HG03378 (cell line): ENCODE measurements at regions not wholly inside any gene's neighbourhood (a gene's known extent, or its start where the extent isn't known, plus 50 kb on each side); places are given as distances from the start of the nearest gene placed in this dataset.

Experiments
- ATAC-seq: cut with Tn5 transposase; IDR thresholded peaks from one replicate; pipeline ENCODE4 v1.9.1; 2021; ENCODE audit warnings: mild to moderate bottlenecking, moderate library complexity; ENCODE audit not compliant: unreplicated experiment

DNA sequence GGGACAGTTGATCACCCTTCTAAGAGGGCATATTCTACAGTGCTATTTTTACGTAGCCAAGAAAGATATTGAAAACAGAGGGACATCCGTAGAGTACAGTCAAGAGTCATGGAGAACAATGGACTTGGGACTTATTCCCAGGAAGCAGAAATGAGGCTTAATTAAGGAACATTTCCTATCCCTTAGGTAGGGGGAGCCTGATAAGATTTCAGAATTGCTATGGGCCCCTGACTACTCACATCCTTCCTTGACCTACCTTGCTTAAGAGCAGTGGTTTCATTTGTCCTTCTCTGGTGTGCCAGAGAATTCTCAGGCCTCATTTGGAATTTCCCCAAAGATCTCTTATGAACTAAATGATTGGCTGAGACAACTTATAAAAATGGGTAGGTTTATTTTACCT is 189.5 kb upstream of the DTNBP1 start:
- no peak for ATAC-seq

DNA sequence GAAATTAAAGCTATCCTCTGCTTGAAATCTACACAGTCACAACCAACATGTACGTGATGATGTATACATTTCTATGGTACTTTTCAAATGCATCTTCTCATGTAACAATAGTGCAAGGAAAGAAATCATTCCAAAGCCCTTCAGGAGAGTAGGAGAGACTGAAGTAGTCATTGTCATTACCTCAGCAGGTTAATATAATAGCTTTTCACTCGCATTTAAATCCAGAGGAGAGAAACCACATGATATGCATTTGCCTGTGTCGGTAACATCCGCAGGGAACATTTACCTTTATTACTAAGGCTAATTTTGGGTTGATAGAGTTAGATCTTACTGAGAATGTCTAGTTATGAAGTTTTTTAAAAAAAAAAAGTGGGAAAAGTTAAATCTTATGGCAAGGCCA is 186.6 kb upstream of the DTNBP1 start:
- ATAC-seq: no peak

DNA sequence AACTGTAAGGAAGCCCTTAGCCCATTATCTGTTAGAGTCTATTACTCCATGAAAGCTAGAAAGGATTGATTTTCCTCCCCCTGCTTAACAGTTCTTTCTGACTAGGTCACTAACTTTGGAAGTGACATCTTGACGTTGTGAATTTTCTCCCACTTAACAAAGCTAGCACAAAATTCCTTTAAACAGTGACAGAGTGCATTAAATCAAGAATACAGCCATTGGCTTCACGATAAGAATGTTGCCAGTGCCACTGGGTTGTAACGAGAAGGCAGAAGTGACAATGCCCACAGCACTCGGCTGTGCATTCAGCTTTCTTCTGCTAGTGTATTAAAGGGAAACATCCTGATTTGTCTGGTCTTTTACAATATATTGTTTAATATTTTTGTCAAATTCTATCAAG is 182.7 kb upstream of the DTNBP1 start:
- no peak for ATAC-seq

DNA sequence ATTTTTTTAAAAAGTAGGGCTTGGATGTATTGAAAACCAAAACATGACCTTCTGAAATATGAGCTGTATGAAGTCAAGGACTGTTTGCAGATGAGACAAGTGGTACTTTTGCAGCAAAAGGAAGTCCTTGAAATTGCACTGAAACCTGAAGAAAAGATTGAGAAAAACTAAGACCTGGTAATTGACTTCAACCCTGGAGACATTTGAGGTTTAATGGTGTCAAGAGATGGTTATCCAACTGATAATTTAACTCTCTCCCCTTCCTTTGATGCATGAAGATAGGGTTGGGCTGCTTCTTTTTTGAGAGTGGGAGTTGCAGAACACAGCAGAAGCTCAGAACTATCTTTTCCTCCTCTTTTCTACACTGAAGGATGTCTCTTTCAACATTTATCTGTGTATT is 180.9 kb upstream of the DTNBP1 start:
- ATAC-seq: no peak

DNA sequence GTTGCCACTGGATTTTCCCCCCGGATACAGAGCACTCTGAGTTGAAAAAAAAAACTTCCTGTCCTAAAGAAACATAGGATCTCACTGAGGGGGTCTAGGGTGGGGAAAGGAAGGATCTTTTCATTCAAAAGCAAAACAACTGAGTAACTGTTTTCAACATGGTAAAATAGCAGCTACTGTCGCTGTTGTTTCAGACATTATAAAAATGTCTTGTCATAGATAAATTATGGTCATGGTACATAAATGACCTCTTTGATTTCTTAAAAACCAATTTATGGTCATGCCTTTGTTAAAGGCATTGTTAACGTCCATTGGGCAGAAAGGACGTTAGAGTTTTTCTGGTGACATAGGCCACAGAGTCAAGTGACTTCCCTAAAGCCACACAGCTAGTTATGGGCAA is 180.4 kb upstream of the DTNBP1 start:
- ATAC-seq: no peak

DNA sequence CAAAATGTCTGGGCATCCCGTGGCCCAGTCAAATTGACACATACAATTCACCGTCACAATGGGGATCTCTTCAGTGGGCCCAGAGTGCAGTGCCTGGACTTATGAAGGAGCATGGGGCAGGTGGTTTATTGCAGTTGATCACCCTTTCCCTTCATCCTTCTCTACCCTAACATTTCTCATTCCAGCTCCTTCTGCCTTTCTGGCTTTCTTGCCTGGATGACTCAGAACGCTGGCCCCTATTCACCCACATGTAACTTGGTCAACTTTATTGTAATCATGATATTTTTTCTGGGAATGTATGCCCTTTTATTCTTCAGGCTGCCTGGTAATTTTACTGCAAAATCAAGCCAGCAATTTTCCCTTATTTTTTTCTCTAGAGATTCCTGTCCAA is 179.9 kb upstream of the DTNBP1 start:
- ATAC-seq: no peak

GRCh38 chr6:15841937-15842726 is 179.3 kb upstream of the DTNBP1 start:
- ATAC-seq: no peak

DNA sequence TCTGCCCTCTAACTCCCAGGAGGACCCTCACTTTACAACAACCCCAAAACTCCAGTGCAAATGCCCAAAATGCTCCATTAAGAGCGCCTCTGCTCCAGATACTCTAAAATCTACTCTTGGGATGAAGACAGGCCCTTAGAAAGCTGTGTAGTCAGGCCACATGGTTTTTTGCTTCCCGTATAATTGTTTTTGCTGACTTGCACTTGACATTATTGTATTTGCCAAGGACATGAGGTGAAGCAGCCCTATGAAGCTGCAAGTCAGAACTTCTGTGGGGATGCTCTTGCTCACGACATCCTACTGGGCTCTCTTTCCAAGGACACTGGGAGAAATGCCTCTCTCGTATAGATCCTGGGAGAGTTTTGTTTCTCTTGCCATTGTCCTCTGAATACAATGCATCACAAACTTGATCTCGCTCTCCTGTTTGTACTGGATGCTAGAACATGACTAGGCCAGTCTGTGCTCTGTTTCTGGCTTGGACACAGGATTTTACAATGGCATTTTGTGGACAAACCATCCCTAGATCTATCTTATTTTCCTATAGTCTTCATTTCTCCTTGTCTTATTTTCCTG is 177.2 kb upstream of the DTNBP1 start:
- no peak for ATAC-seq

- no peak for ATAC-seq
These were observed 174.4 kb upstream of the DTNBP1 start for GRCh38 chr6:15837205-15837604.

- no peak for ATAC-seq
These were observed 170.0 kb upstream of the DTNBP1 start for GRCh38 chr6:15832841-15833240.

DNA sequence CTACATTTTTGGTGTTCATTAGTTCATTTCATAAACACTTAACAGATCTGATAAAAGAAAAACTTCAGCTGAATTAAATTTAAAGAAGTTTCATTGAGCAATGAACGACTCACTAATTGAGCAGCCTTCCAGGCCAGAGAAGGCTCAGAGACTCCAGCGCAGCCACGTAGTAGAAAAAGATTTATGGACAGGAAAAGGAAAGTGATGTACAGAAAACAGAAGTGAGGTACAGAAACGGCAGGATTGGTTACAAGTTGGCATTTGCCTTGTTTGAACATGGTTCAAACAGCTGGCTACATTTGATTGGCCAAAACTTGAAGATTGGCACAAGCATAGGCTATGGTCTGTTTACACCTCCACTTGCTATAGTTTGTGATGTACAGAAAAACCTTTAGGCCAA is 166.3 kb upstream of the DTNBP1 start:
- ATAC-seq: no peak

DNA sequence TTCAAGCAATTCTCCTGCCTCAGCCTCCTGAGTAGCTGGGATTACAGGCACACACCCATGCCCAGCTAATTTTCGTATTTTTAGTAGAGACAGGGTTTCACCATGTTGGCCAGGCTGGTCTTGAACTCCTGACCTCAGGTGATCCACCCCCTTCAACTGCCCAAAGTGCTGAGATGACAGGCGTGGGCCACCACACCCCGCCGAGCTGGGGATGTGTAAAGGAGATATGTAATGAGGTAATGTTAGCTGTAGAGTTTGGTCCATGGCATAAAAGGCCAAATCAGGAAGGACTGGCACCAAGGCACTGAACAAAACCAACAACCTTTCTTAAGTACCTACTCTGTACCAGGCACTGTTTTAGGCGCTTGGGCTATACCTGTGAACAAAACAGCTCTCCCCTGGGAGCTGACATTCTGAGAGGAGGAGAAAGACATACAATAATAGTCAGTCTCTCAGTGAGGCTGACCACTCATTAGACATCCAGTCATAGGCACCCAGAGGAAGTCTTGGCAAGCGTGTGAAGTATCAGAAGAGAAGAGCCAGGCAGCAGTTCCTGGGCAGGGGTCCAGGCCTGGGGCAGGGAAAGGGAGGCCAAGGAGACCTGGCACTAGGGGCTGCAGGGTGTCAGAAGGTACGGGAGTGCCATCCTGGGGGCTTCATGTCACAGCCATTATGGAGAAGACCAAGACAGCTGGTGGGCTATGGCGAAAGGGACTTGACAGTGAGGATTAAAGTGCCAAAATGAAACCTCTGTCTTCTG is 164.8 kb upstream of the DTNBP1 start:
- no peak for ATAC-seq

DNA sequence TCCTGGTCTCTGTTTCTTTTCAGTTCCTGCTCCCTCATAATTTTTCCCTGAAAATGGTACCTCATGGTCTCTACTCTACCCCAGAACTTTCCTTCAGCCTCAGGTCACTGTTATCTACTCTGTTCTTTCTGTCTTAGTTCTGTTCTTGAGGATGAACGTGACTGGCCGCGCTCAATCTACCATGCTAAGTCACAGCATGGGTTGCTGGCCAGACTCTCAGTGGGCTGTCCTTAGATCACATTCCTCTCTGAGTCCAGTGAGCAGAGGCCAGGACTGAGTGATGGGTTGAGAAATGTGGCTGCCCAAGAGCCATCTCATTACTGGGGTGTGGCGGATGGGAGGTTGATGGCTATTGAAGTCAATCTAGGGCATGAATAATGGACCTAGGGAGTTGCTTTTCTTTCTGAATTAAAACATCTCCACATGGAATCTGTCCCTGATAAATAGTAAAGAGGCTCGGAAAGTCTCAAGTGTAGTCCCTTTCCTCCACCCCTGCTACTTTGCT is 164.0 kb upstream of the DTNBP1 start:
- no peak for ATAC-seq

DNA sequence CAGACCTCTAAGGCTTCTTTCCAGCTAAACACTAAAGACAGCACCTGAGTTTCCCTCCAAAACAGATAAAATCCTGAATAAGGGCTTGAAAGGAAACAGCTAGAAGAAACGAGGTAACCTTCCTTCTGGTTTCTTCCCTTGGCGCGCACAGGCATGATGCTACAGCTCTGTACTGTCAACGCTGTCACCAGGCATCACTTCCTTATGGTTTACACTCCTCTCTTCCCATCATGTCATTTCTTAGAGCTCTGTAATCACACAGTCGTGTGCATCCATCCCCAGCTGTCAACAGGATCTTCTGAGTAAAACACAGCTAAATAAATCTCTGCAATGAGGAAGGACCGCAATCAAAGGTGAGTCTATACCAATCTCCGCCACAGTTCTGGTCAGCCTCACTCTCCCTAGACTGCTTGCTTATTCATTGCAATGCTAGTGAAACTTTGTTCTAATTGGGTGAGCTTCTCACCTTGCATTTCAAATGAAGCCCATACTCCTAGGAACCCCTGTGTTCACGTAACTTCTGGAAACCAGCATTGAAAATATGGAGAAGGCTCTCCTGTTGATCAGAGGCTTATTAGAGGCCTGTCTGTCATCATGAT is 162.6 kb upstream of the DTNBP1 start:
- ATAC-seq: no peak

- no peak for ATAC-seq
These were observed 162.0 kb upstream of the DTNBP1 start for GRCh38 chr6:15824811-15825210.

DNA sequence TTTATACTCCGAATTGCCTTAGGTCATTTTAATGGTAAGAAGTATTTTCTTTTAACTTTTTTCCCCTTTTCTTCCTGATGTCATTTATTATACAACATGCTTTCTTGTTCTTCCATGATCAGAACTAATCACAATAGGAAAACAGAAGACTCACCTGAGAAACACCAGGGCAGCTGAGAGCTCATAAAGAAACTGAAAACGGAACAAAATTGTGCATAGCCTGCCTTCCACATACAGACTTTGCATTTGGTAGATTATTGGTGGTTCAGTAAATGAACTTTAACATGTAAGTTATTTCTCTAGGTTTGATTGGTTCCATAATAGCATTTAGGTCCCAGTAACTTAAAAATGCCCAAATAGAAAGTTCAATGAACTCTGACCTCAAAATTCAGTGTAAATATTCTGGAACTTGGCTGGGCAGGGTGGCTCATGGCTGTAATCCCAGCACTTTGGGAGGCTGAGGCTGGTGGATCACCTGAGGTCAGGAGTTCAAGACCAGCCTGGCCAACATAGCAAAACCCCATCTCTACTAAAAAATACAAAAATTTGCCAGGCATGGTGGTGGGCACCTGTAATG is 161.1 kb upstream of the DTNBP1 start:
- peak; percentile 87 for ATAC-seq

DNA sequence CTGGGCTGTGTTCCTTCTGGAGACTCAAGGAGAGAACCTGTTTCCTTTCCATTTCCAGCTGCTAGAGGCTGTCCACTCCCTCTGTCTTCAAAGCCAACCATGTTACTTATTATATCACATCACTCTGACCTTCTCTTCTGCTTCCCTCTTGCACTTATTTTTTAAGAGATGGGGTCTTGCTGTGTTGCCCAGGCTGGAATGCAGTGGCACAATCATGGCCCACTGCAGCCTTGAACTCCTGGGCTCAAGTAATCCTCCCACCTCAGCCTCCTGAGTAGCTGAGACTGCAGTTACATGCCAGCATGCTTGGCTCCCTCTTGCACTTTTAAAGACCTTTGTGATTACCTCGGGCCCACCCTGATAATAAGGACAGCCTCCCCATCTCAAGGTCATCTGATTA is 160.0 kb upstream of the DTNBP1 start:
- no peak for ATAC-seq

GRCh38 chr6:15819841-15820240 is 157.0 kb upstream of the DTNBP1 start:
- no peak for ATAC-seq

GRCh38 chr6:15819226-15819625 is 156.4 kb upstream of the DTNBP1 start:
- no peak for ATAC-seq

- no peak for ATAC-seq
These were observed 155.7 kb upstream of the DTNBP1 start for GRCh38 chr6:15818491-15818890.

DNA sequence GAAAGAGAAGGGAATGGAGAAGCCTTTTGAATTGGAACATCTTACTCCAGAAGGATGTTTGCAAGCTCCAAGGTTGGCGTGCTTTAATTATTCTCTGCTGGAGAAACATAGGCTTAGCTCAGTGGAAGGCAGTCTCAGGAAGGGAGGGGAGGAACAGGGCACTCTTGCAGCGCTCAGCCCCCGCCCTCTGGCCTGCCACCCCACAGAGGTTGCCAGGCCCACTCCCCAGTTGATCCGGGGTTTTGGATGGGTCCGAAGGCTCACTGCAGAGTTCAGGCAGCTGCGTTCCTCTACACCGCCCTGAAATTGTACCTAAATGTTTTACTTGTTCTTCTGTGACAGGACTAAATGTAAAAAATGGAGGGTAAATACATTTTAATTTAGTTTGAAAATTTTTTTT is 155.2 kb upstream of the DTNBP1 start:
- no peak for ATAC-seq
